ENCODE measurements at regions not wholly inside any gene's neighbourhood (a gene's known extent, or its start where the extent isn't known, plus 50 kb on each side); places are given as distances from the start of the nearest gene placed in this dataset.

GRCh38 chr2:120599656-120600055 is 136.0 kb upstream of the GLI2 start:
- peak in 1 of 2 donors; percentile 42 for DNase-seq
- no peaks in the 10 kb centered on the region for H3K36me3 ChIP-seq (ENCODE audit: control insufficient read depth in 3 of 3, insufficient read depth in 2 of 3, low read depth in 1 of 3, low read length in 3 of 3)
- H3K4me3 ChIP-seq (ENCODE audit: low read depth in 1 of 3, low read length in 3 of 3): no peak overlapping the region
- H3K27ac ChIP-seq (ENCODE audit: low read depth in 1 of 3, low read length in 2 of 3): no peak overlapping the region
- peaks cover 0 to 13% (median 0%) of the 10 kb centered on the region in 3 donors for H3K4me1 ChIP-seq (ENCODE audit: control insufficient read depth in 3 of 3, insufficient read depth in 2 of 3, low read depth in 1 of 3, low read length in 2 of 3)
- H3K9me3 ChIP-seq (ENCODE audit: control insufficient read depth in 2 of 2, insufficient read depth in 1 of 2, low read depth in 1 of 2, low read length in 1 of 2): no peaks in the 10 kb centered on the region
- no peak for FAIRE-seq
- WGBS, 3 donors: 50 to 74% (median 52%) methylated on average over 7 of the region's 7 CpGs
- H3K27me3 ChIP-seq (ENCODE audit: control insufficient read depth in 3 of 3, insufficient read depth in 3 of 3, low read length in 3 of 3): no peaks in the 10 kb centered on the region

GRCh38 chr2:120600335-120600734 is 135.3 kb upstream of the GLI2 start:
- Histone ChIP-seq H3K4me3 (ENCODE audit: low read depth in 1 of 3, low read length in 3 of 3) (no peak overlapping the region), H3K27me3 (ENCODE audit: control insufficient read depth in 3 of 3, insufficient read depth in 3 of 3, low read length in 3 of 3) (no peaks in the 10 kb centered on the region), H3K27ac (ENCODE audit: low read depth in 1 of 3, low read length in 2 of 3) (no peak overlapping the region), H3K9me3 (ENCODE audit: control insufficient read depth in 2 of 2, insufficient read depth in 1 of 2, low read depth in 1 of 2, low read length in 1 of 2) (no peaks in the 10 kb centered on the region), H3K4me1 (ENCODE audit: control insufficient read depth in 3 of 3, insufficient read depth in 2 of 3, low read depth in 1 of 3, low read length in 2 of 3) (peaks cover 0 to 7% (median 0%) of the 10 kb centered on the region in 3 donors), H3K36me3 (ENCODE audit: control insufficient read depth in 3 of 3, insufficient read depth in 2 of 3, low read depth in 1 of 3, low read length in 3 of 3) (no peaks in the 10 kb centered on the region)
- FAIRE-seq (no peak), DNase-seq (no peak)
- WGBS, 3 donors: 92 to 93% (median 92%) methylated on average over 7 of the region's 7 CpGs

DNA sequence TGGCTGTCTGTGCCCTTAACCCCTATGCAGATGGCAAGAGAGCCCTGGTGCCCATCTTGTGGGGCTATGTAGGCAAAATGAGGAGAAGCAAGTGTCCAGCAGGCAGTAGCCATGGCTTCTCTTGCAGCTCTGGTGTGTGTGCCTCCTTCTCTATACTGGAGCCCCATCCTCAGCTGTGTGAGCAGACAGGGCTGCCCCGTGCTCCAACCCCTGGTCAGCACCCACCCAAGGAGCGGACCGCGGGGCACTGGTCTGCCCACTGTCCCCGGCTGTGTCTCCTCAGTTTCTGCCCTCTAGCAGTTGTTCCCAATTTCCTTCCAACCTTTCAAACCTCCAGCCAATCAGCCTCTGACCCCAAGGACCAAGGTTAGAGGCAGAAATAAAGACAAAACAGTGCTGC is 134.9 kb upstream of the GLI2 start:
- Histone ChIP-seq H3K27ac (ENCODE audit: low read depth in 1 of 3, low read length in 2 of 3) (no peak overlapping the region), H3K27me3 (ENCODE audit: control insufficient read depth in 3 of 3, insufficient read depth in 3 of 3, low read length in 3 of 3) (no peaks in the 10 kb centered on the region), H3K4me3 (ENCODE audit: low read depth in 1 of 3, low read length in 3 of 3) (no peak overlapping the region), H3K4me1 (ENCODE audit: control insufficient read depth in 3 of 3, insufficient read depth in 2 of 3, low read depth in 1 of 3, low read length in 2 of 3) (peaks cover 0 to 5% (median 0%) of the 10 kb centered on the region in 3 donors), H3K36me3 (ENCODE audit: control insufficient read depth in 3 of 3, insufficient read depth in 2 of 3, low read depth in 1 of 3, low read length in 3 of 3) (no peaks in the 10 kb centered on the region), H3K9me3 (ENCODE audit: control insufficient read depth in 2 of 2, insufficient read depth in 1 of 2, low read depth in 1 of 2, low read length in 1 of 2) (no peaks in the 10 kb centered on the region)
- FAIRE-seq (no peak), DNase-seq (no peak)
- 86 to 91% (median 91%) methylated on average over 5 of the region's 5 CpGs for WGBS, 3 donors

DNA sequence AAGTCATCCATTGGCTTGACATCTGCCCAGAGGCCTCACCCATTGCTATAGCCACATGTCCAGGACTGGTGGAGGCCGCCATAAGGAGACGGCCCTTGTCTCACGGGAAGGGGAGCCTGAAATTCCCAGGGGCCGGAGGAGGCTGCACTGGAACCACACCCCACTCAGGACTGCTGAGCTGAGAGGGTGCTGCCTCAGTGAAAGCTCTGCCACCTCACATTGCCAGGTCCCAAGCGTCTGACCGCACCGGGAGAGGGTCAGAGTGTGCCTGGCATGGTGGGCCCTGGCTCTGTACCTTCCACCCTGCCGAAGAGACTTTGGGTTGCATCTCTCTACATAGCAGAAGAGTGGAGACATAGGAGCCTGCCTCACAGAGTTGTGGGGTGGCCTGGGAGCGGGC is 134.1 kb upstream of the GLI2 start:
- DNase-seq (no peak), FAIRE-seq (no peak)
- no peak overlapping the region for H3K27ac ChIP-seq (ENCODE audit: low read depth in 1 of 3, low read length in 2 of 3)
- WGBS, 3 donors: 90 to 94% (median 91%) methylated on average over 9 of the region's 9 CpGs
- peaks cover 0 to 5% (median 0%) of the 10 kb centered on the region in 3 donors for H3K4me1 ChIP-seq (ENCODE audit: control insufficient read depth in 3 of 3, insufficient read depth in 2 of 3, low read depth in 1 of 3, low read length in 2 of 3)
- no peaks in the 10 kb centered on the region for H3K36me3 ChIP-seq (ENCODE audit: control insufficient read depth in 3 of 3, insufficient read depth in 2 of 3, low read depth in 1 of 3, low read length in 3 of 3)
- no peaks in the 10 kb centered on the region for H3K27me3 ChIP-seq (ENCODE audit: control insufficient read depth in 3 of 3, insufficient read depth in 3 of 3, low read length in 3 of 3)
- no peaks in the 10 kb centered on the region for H3K9me3 ChIP-seq (ENCODE audit: control insufficient read depth in 2 of 2, insufficient read depth in 1 of 2, low read depth in 1 of 2, low read length in 1 of 2)
- no peak overlapping the region for H3K4me3 ChIP-seq (ENCODE audit: low read depth in 1 of 3, low read length in 3 of 3)

DNA sequence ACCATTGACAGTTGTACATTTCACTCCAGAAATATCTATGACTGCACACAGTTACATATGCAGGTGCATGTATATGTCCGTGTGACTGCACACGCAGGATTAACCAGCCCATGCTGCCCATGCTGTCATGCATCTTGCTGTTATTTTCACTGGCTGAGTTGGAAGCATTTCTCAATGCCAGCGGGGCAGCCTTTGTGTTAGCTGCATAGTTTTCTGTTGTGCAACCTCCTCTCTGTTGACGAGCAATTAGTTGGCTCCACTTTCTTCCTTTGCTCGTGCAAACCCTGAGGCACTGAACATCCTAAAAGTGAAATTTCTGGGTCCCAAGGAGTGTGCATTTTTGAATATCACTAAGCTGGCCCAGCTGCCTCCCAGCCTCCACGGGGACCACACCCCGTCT is 133.4 kb upstream of the GLI2 start:
- H3K4me3 ChIP-seq (ENCODE audit: low read depth in 1 of 3, low read length in 3 of 3): no peak overlapping the region
- H3K27ac ChIP-seq (ENCODE audit: low read depth in 1 of 3, low read length in 2 of 3): no peak overlapping the region
- H3K9me3 ChIP-seq (ENCODE audit: control insufficient read depth in 2 of 2, insufficient read depth in 1 of 2, low read depth in 1 of 2, low read length in 1 of 2): no peaks in the 10 kb centered on the region
- no peaks in the 10 kb centered on the region for H3K36me3 ChIP-seq (ENCODE audit: control insufficient read depth in 3 of 3, insufficient read depth in 2 of 3, low read depth in 1 of 3, low read length in 3 of 3)
- H3K27me3 ChIP-seq (ENCODE audit: control insufficient read depth in 3 of 3, insufficient read depth in 3 of 3, low read length in 3 of 3): no peaks in the 10 kb centered on the region
- H3K4me1 ChIP-seq (ENCODE audit: control insufficient read depth in 3 of 3, insufficient read depth in 2 of 3, low read depth in 1 of 3, low read length in 2 of 3): peaks cover 0 to 5% (median 0%) of the 10 kb centered on the region in 3 donors
- FAIRE-seq: no peak
- WGBS, 3 donors: 83 to 89% (median 84%) methylated on average over 7 of the region's 7 CpGs
- no peak for DNase-seq

DNA sequence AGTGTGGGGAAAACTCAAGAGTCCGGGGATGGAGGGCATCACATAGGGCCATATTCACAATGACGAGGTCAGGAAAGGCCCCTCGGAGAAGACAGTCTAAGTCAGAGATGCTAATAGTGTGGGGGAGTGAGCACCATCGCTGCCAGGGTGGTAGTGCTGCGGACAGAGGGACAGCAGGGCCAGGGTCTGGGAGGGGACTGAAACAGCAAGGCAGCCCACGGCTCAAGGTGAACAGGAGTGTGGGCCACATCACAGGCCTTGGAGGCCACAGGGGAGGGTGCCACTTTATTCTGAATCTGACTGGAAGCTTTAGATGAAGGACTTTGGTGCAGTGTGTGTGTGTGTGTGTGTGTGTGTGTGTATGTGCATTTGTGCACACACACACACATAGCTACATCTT is 130.9 kb upstream of the GLI2 start:
- DNase-seq (no peak), FAIRE-seq (no peak)
- H3K27me3 ChIP-seq (ENCODE audit: control insufficient read depth in 3 of 3, insufficient read depth in 3 of 3, low read length in 3 of 3): no peaks in the 10 kb centered on the region
- H3K9me3 ChIP-seq (ENCODE audit: control insufficient read depth in 2 of 2, insufficient read depth in 1 of 2, low read depth in 1 of 2, low read length in 1 of 2): no peaks in the 10 kb centered on the region
- 93 to 95% (median 93%) methylated on average over 6 of the region's 6 CpGs for WGBS, 3 donors
- H3K4me1 ChIP-seq (ENCODE audit: control insufficient read depth in 3 of 3, insufficient read depth in 2 of 3, low read depth in 1 of 3, low read length in 2 of 3): peaks cover 0 to 2% (median 0%) of the 10 kb centered on the region in 3 donors
- no peaks in the 10 kb centered on the region for H3K36me3 ChIP-seq (ENCODE audit: control insufficient read depth in 3 of 3, insufficient read depth in 2 of 3, low read depth in 1 of 3, low read length in 3 of 3)
- H3K27ac ChIP-seq (ENCODE audit: low read depth in 1 of 3, low read length in 2 of 3): no peak overlapping the region
- no peak overlapping the region for H3K4me3 ChIP-seq (ENCODE audit: low read depth in 1 of 3, low read length in 3 of 3)

DNA sequence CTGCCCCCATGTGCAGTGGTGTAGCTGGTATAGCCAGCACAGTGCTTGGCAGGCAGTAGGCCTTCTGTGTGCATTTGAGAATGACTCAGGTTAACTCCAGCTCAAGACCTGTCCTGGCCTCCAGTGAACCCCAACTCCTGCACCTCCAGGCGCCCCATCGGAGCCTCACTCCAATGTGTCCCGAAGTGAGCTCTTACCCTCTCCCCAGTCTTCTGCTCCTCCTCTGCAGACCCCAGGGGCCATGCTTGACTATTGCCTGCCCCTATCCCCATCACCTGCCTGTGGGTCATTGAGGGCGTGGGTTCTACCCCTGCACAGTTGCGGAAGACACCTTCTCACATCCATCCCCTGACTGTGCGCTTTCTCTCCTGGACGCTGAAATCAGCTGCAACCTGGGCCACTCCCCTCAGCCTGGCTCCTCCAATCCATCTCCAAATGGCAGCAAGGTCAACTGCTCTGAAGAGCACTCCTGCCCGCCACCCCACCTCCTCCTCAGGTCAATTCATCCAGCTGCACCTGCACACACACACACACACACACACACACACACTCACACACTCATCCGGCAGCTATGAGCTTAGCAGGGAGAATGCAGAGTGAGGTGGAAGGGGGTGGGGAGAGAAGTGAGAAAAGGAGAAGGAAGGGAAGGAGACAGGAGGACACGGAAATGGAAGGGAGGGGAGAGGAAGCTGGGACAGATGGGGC is 130.3 kb upstream of the GLI2 start:
- H3K27ac ChIP-seq (ENCODE audit: low read depth in 1 of 3, low read length in 2 of 3): no peak overlapping the region
- FAIRE-seq: no peak
- 64 to 70% (median 64%) methylated on average over 10 of the region's 10 CpGs for WGBS, 3 donors
- no peaks in the 10 kb centered on the region for H3K36me3 ChIP-seq (ENCODE audit: control insufficient read depth in 3 of 3, insufficient read depth in 2 of 3, low read depth in 1 of 3, low read length in 3 of 3)
- no peaks in the 10 kb centered on the region for H3K4me1 ChIP-seq (ENCODE audit: control insufficient read depth in 3 of 3, insufficient read depth in 2 of 3, low read depth in 1 of 3, low read length in 2 of 3)
- no peaks in the 10 kb centered on the region for H3K27me3 ChIP-seq (ENCODE audit: control insufficient read depth in 3 of 3, insufficient read depth in 3 of 3, low read length in 3 of 3)
- DNase-seq: no peak
- H3K4me3 ChIP-seq (ENCODE audit: low read depth in 1 of 3, low read length in 3 of 3): no peak overlapping the region
- H3K9me3 ChIP-seq (ENCODE audit: control insufficient read depth in 2 of 2, insufficient read depth in 1 of 2, low read depth in 1 of 2, low read length in 1 of 2): no peaks in the 10 kb centered on the region

- Histone ChIP-seq H3K4me3 (ENCODE audit: low read depth in 1 of 3, low read length in 3 of 3) (no peak overlapping the region), H3K27ac (ENCODE audit: low read depth in 1 of 3, low read length in 2 of 3) (no peak overlapping the region), H3K9me3 (ENCODE audit: control insufficient read depth in 2 of 2, insufficient read depth in 1 of 2, low read depth in 1 of 2, low read length in 1 of 2) (no peaks in the 10 kb centered on the region), H3K36me3 (ENCODE audit: control insufficient read depth in 3 of 3, insufficient read depth in 2 of 3, low read depth in 1 of 3, low read length in 3 of 3) (no peaks in the 10 kb centered on the region), H3K27me3 (ENCODE audit: control insufficient read depth in 3 of 3, insufficient read depth in 3 of 3, low read length in 3 of 3) (no peaks in the 10 kb centered on the region), H3K4me1 (ENCODE audit: control insufficient read depth in 3 of 3, insufficient read depth in 2 of 3, low read depth in 1 of 3, low read length in 2 of 3) (no peaks in the 10 kb centered on the region)
- no peak for DNase-seq
- 74 to 78% (median 78%) methylated on average over 12 of the region's 12 CpGs for WGBS, 3 donors
- FAIRE-seq: no peak
These were observed 129.4 kb upstream of the GLI2 start for GRCh38 chr2:120606280-120606679.

DNA sequence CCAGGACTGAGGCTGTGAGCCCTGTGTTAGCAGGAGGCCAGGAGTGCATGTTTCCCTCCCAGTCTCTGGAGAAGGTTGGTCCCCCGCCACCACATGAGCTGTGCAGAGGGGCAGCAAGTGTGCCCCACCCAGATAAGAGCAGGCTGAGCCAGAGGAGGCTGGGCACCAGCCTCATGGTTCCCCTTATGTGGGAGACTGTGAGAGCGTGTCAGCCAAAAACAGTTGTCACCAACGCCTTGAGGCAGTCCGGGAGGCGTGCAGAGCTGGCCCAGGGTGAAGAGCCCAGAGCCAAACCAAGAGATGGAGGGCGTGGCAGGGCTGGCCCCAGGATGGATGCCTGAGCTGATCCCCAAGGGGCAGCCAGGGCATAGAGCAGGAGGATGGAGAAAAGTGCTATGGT is 128.7 kb upstream of the GLI2 start:
- Histone ChIP-seq H3K36me3 (ENCODE audit: control insufficient read depth in 3 of 3, insufficient read depth in 2 of 3, low read depth in 1 of 3, low read length in 3 of 3) (no peaks in the 10 kb centered on the region), H3K27ac (ENCODE audit: low read depth in 1 of 3, low read length in 2 of 3) (no peak overlapping the region), H3K4me1 (ENCODE audit: control insufficient read depth in 3 of 3, insufficient read depth in 2 of 3, low read depth in 1 of 3, low read length in 2 of 3) (peaks cover 0 to 5% (median 0%) of the 10 kb centered on the region in 3 donors), H3K27me3 (ENCODE audit: control insufficient read depth in 3 of 3, insufficient read depth in 3 of 3, low read length in 3 of 3) (no peaks in the 10 kb centered on the region), H3K9me3 (ENCODE audit: control insufficient read depth in 2 of 2, insufficient read depth in 1 of 2, low read depth in 1 of 2, low read length in 1 of 2) (no peaks in the 10 kb centered on the region), H3K4me3 (ENCODE audit: low read depth in 1 of 3, low read length in 3 of 3) (no peak overlapping the region)
- 62 to 77% (median 70%) methylated on average over 6 of the region's 6 CpGs for WGBS, 3 donors
- FAIRE-seq (no peak), DNase-seq (no peak)
